ENCODE measurements at regions not wholly inside any gene's neighbourhood (a gene's known extent, or its start where the extent isn't known, plus 50 kb on each side); places are given as distances from the start of the nearest gene placed in this dataset.

- peak in 3 of 14 donors; percentile 11 to 51 (median 25) for DNase-seq
Observed at GRCh38 chr18:34159691-34160185, 65.0 kb downstream of the NOL4 start.

GRCh38 chr18:34158881-34159690 is 65.6 kb downstream of the NOL4 start:
- peak in 13 of 14 donors; percentile 37 to 92 (median 63) for DNase-seq

- DNase-seq = no peak
Observed at GRCh38 chr18:34153711-34154110, 71.0 kb downstream of the NOL4 start.

- DNase-seq = no peak
Observed at GRCh38 chr18:34131006-34131405, 93.7 kb downstream of the NOL4 start.

- no peak for DNase-seq
Observed at GRCh38 chr18:34128436-34128835, 96.3 kb downstream of the NOL4 start.

DNA sequence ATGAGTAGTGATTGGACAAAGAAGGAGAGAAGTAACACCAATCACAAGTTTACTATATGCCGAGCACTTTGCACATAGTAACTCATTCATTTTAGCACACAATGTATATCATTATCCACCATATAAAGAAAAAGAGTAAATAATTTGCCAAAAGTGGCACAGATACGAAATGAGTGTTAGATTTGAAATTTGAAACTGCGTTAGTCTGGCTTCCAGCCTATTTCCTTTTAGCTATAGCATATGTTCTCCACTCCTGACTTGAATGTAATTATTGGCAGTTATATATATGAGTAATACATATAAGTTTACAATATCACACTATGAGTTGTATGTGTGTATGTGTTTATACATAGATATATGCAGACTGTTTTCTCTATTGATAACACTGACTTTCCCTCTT is 98.6 kb downstream of the NOL4 start:
- DNase-seq = no peak

- DNase-seq = peak in 4 of 14 donors; percentile 1 to 24 (median 6)
Observed at GRCh38 chr18:34122724-34123334, 101.9 kb downstream of the NOL4 start.

DNA sequence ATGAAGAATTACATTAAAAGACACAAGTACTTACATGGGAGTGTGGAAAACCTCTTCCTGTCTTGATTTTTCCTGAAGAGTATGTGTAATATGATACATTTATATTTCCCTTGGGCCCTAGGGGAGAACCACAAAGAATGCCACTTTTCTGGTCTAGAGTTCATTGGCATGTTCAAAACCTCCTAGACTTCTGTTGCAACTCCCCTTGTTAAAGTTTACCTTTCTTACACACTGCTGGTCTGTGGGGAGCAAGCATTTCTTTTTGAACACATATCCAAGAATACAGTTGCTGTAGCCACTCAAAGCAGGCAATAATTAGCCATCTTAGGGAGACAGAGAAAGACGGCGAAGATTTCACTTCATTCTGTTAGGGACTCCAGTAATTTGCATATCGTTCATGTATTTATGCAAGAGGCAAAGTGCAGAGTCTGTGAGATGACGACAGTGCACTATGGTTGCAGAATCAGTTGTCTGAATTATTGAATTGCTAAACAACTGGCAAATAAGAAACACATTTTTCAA is 103.5 kb downstream of the NOL4 start:
- no peak for DNase-seq

DNA sequence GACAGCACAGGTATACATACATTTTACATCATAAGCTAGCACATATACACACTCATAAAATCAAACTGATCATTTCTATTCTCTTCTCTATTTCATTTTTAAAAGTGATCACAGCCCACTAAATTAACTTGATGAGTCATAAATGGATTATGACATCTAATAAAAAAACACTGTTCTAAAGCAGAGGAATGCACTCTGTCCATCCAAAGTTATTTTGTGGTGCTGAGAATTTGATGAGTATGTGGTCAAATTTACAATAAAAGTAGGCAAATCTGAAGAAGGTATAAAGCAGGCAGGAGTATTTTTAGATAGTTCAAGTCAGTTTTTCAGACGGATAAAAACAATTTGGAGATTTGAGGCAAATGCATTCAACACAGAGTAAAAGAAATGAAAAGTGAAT is 104.4 kb downstream of the NOL4 start:
- no peak for DNase-seq

- no peak for DNase-seq
Observed at GRCh38 chr18:34117319-34117718, 107.4 kb downstream of the NOL4 start.

- DNase-seq = no peak
Observed at GRCh38 chr18:34115409-34116081, 109.2 kb downstream of the NOL4 start.

GRCh38 chr18:34114996-34115395 is 109.7 kb downstream of the NOL4 start:
- DNase-seq = no peak

GRCh38 chr18:34108206-34108605 is 116.5 kb downstream of the NOL4 start:
- no peak for DNase-seq

GRCh38 chr18:34098109-34098508 is 126.6 kb downstream of the NOL4 start:
- no peak for DNase-seq

- no peak for DNase-seq
Observed at GRCh38 chr18:34097312-34097711, 127.4 kb downstream of the NOL4 start.

DNA sequence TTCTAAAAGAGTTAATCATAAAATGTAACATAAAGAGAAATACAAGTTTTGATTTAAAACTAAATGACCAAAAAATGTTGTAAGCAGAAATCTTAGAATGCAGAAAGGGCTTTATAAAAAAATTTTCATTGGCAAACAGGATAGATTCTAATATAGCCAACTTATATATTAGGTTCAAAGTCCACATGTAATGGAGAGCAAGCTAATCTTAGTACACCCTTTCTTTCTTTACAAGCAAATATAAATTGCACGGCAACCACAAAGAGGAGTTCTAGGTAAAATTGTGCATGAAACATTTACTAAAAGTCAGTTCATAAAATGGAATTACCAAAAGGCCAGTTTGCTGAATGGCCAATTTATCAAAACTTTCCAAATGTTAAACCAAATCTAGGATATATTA is 130.6 kb downstream of the NOL4 start:
- DNase-seq = no peak

- no peak for DNase-seq
Observed at GRCh38 chr18:34092796-34093195, 131.9 kb downstream of the NOL4 start.

DNA sequence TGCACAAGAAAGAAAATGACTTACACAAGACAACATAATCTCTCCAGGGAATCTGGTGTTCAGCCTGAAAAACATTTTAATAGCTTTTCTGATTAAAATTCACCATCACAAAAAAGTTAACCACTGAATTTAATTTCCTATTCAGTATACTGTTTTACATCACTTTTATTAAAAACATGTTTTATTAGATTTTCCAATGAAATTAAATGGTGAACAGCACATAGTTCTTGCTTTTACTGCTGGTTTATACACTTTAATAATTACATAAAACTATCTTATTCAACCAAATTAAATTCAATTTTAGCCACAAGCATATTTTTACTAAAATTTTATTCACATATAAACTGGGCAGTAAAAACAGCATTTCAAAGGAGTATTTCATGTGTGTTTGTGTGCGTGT is 138.3 kb downstream of the NOL4 start:
- no peak for DNase-seq

DNA sequence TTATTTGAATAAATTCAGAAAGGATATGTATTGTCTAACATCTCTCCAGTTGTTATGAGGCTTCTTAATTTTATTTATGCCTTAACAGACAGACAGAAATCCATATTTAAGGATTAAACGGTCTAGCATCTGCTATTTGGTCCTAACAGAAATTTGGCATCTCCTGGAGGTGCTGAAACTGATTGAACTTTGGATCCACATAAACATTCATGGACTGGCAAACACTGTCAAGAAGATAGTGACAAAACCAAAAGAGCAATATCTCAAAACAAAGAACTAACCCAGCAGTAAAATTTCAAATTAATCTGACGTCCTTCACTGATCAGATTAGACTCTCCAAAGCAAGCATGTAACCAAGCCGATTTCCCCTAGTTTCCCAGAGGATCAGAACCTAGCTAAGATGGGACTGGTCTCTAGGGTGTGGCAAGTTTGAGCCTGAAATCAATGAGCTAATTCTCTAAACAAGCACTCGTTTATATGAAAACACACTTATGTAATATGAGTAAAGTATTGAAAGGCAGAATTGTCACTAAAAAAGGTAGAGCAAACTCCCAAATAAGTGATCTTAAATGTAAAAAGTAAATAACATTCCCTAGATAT is 139.5 kb downstream of the NOL4 start:
- no peak for DNase-seq

DNA sequence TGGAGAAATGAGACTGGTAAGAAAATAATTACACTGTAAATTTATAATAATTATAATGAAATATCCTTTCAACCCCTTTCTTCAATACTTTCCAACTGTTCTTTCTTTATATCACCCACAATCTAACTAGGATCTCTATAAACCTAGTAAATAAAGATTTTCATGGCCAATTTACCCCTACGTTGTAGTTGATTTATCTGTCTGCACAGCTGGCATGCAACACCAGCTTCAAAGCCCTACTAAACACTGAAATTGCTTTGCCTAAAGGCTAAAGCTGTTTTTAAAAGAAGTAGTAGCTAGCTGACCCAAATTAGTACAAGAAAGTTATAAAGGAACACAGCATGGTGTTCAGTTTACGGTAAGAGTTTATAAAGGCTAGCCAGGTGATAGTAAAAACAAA is 140.1 kb downstream of the NOL4 start:
- no peak for DNase-seq

GRCh38 chr18:34083910-34084535 is 140.7 kb downstream of the NOL4 start:
- DNase-seq = no peak

DNA sequence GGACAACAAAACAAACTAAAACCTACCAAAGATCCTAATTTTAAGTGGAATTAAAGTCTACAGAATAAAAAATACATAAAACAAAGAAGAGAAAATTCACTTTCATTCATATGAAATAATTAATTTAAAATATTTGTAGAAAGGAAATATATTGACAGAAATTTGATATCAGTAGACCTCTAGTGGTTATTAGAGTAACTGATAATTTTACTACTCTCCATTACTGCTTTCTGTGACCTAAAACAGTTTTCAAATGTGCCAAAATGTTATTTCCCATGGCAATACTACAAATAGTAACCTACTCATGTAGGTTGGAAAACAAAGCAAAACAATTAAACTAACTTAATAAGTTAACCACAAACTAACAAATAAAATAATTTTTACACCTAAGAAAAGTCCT is 147.1 kb downstream of the NOL4 start:
- no peak for DNase-seq

Data from C1 segment of cervical spinal cord (tissue), 14 donors.